Esophagus muscularis mucosa (tissue), 4 donors: ENCODE measurements at regions not wholly inside any gene's neighbourhood (a gene's known extent, or its start where the extent isn't known, plus 50 kb on each side); places are given as distances from the start of the nearest gene placed in this dataset.

ENCODE experiments used
- CTCF ChIP-seq, 3 experiments: fragments of 200-600 bp in 2 of 3; fragments of 450-650 bp in 1 of 3; sonication (generic) in 2 of 3; IDR thresholded peaks; one replicate each; pipeline ENCODE4 v1.5.1; 2017 to 2019; ENCODE audit warnings: antibody characterized with exemption in 3 of 3, mild to moderate bottlenecking in 2 of 3, moderate library complexity in 1 of 3
- EP300 ChIP-seq: sonication (generic); formaldehyde crosslinking; IDR thresholded peaks from one replicate; pipeline ENCODE4 v1.6.1; 2017; ENCODE audit warnings: antibody characterized with exemption
- POLR2A ChIP-seq: fragments of 450-650 bp; IDR thresholded peaks from one replicate; pipeline ENCODE4 v1.6.1; 2017; ENCODE audit warnings: antibody characterized with exemption, moderate library complexity, mild to moderate bottlenecking, low read depth
- POLR2AphosphoS5 ChIP-seq, 2 donors: sonication (generic); formaldehyde crosslinking; IDR thresholded peaks; one replicate each; pipeline ENCODE4 v1.6.1; 2017; ENCODE audit warnings: antibody characterized with exemption in 2 of 2

GRCh38 chr18:72409903-72410302 is 134.2 kb downstream of the CBLN2 start:
- no peak for TF ChIP-seq CTCF (IDR thresholded peaks at IDR 0.05)
- no peak for TF ChIP-seq EP300
- no peak for TF ChIP-seq POLR2A
- TF ChIP-seq POLR2AphosphoS5 (IDR thresholded peaks at IDR 0.05) = no peak
